Ammon's horn (tissue), 1 donor: ENCODE measurements at regions not wholly inside any gene's neighbourhood (a gene's known extent, or its start where the extent isn't known, plus 50 kb on each side); places are given as distances from the start of the nearest gene placed in this dataset.
"Not testable (repeated sequence)": the region's sequence is repeated elsewhere in the genome, so short reads cannot be mapped to it uniquely, and the experiment has no call there.

Experiments used
- DNase-seq: peaks from one replicate; pipeline ENCODE4 v3.0.0-alpha.2; 2016; ENCODE audit warnings: low spot score

DNA sequence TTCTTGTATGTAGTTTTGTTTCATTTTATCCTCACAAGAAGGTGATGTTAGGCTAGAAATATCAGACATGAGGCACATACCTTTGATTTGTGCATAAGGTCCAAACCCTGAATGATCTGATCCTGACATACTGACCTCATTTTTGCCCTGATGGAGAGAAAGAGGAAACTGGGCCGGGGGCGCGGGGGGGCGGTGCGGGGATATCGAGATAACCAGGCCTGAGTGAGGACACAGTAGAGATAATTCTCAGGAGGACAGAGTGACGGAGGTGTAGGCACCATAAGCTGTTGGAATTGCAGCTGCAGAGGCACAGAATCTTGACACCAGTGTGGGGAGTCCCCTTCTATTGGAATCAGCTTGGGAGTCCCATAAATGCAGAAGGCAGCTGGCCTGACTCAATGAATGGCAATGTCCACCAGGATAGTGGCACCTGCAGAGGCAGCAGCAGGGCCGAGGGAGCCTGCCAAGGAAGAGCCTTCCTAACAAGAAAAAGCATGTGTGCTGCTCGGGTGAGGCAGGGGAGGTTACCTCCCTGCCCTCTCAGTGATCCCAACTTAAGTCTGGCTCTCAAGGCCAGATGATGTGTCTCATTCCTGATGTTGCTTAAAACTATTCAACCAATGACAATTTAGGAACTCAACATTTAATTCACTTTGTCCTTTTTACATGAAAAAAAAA, 234.3 kb upstream of the MSX2 start:
- no peak for DNase-seq

DNA sequence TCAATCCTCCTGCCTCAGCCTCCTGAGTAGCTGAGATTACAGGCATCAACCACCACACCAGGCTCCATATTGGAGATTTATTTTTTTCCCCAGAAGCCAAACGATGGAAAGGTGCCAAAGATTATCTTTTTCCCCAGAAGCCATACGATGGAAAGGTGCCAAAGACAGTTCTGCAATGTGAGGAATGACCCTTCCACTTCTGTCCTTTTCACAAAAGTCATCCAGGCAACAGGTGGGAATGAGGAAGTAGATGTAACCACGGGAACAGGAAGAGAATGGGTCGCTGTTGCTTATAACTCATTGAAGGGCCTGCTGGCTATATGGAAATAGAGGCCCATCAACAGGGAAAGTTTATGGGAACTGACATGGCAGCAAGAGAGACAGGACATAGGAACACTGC, 233.7 kb upstream of the MSX2 start:
- DNase-seq: no peak

DNA sequence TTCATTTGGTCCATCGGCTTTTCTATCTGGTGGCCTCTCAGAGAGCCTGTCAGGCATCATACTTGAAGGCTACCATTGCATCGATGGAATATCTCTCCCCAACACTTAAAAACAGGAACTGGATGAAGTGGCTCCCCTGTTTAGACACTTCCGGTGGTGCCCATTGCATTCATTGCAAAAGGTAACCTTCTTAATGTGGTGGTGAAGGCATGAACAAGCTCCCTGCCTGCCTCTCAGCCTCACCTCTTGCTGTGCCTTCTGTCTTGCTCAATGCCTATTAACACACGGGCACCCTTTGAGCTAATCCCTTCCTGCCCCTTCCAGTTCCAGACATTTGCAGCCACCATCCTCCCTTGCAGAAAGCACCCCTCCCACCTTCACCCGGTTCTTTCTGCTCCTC, 233.1 kb upstream of the MSX2 start:
- no peak for DNase-seq

DNA sequence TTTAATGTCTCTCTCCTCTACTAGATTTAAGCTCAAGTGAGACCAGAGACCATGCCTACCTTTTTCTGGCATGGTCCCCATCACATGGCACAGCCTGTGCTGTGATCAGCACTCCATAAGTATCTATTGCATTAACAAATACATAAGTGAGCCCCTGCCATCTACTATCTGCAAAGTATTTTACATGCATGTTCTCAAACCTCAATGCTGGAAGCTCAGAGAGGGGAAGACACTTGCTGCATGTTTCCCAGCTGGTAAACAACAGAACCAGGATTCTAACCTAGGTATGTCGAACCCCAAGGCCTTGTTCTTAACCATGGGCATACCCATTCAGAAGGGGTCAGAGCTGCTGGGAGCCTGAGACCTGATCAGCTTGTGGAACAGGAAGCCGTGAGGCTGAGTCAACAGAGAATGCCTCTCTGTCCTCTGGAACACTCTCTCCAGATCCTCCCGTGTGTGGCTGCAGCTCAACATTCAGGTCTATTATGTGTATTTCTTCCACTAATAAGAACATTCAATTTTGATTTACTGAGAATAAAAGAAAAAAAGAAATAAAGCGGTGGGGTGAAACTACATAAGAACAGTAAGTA, 232.5 kb upstream of the MSX2 start:
- DNase-seq: no peak

DNA sequence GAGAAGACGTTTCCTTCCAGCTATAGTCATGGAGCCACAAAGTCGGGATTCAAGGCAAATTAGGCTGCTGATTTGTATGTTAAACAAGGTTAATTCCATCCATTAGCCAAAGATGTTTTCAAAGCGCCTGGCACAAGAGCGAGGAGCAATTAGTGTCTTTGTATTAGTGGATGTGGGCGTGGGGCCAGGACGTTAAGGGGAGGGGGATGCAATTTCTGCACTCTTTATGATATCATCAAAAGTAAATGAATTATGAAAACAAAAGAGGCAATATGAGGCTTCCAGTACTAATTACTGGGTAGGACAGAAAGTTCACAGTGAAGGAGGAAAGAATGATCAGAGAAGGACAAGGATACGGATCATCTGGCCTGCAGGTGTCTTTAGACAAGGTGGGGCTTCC, 230.9 kb upstream of the MSX2 start:
- DNase-seq: no peak

DNA sequence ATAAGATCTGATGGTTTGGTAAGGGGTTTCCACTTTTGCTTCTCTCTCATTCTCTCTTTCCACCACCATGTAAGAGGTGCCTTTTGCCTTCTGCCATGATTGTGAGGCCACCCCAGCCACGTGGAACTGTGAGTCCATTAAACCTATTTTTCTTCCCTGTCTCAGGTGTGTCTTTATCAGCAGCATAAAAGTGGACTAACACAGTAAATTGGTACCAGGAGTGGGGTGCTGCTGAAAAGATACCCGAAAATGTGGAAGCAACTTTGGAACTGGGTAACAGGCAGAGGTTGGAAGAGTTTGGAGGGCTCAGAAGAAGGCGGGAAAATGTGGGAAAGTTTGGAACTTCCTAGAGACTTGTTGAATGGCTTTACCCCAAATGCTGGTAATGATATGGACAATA, 226.4 kb upstream of the MSX2 start:
- not testable (repeated sequence) for DNase-seq

DNA sequence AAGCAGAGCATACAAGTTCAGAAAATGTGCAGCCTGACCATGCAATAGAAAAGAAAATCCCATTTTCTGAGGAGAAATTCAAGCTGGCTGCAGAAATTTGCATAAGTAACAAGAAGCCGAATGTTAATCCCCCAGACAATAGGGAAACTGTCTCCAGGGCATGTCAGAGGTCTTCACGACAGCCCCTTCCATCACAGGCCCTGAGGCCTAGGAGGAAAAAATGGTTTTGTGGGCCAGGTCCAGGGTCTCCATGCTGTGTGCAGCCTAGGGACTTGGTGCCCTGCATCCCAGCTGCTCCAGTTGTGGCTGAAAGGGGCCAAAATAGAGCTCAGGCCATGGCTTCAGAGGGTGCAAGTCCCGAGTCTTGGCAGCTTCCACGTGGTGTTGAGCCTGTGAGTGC, 225.8 kb upstream of the MSX2 start:
- DNase-seq: not testable (repeated sequence)

DNA sequence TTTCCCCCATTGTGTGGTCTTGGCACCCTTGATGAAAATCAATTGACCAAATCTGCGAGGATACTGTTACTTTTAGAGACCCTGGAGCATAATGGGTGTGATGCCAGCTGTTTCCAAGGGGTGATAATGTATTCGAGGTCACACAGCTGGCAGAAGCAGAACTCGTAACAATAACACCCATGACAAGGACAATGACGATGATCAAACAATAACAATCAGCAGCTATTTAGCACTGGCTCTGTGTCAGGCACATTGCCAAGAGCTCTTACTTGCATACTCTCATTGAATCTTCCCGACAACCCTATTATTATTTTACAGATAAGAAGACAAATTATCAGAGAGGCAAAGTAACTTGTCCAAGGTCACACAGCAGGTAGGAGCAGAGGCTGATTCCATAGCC, 223.7 kb upstream of the MSX2 start:
- peak; percentile 57 for DNase-seq

DNA sequence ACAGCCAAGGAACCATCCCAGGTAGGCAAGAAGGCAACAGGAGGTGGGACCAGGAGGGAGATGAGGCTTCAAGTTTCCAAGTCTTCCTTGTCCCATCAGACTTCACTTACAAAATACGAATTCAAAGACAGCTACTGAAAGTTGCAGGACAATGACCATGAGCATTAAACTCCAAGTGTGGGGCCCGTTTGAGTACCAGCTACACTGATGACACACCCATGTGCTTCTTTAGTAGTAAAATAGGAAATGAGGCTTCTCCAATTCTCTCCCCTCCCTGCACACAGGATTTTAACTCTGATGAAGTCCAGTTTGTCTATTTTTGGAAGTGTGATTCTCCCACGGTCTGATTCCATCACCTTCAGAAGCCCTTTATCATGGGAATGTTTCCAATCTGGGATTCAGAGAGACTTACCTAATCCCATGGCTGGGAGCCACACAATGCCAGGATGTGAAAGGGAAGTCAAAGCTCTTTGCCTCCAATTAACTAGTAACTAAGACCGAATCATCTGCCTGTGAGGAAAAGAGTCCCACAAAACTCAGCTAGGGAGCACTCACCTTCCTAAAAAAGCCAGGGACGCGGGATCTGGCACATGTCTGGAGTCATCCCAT, 222.8 kb upstream of the MSX2 start:
- no peak for DNase-seq

DNA sequence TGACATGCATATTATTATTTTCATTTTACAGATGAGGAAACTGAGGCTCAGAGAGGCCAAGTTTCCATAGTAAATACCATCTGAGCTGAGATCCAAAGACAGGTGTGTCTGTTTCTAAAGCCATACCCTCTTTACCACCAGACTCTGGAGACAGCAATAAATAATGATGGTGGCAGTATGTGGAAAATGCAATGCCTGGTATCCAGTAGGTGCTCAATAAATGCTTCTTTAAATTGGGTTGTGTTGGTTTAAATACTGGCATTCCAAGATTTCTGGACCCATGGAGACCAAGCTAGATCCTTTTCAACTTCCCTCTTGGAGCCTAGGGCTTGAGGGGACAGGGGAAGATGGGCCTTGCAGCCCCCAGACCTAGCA, 221.3 kb upstream of the MSX2 start:
- no peak for DNase-seq

DNA sequence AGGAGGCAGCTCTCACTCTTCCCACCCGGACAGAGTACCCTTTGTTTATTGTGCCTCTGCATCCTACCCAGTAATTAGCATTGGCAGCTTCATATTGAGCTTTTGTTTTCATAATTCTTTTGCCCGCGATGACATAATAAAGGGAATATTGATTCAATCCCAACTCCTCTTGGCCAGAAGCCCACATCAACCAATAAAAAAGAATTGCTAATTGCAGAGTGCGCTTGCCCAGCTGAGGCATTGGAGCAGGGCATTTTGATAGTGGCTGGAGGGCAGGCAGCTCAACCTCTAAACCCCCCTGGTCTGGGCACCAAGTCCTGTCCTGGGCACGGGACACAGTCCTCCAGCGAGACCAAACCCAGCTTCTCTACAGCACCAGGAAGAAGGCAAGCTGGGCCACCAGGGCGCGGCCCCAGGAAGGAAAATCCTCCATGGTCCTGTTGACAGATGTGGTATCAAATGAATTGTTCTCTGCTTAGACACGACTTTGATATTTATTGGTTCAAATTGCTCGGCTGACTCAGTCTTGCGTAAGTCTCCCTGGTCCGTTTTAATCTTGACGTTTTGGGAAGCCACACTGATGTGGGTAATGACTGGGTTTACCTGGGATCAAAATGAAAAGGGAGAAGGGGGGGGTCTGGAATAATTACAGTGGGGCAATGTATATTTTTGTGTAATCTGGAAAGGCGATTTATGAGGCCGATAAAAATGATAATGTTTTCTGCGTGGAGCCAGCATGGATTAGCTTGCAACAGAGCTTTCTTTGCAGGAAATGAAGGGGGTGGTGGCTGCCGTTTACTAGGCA, 220.7 kb upstream of the MSX2 start:
- peak; percentile 90 for DNase-seq

DNA sequence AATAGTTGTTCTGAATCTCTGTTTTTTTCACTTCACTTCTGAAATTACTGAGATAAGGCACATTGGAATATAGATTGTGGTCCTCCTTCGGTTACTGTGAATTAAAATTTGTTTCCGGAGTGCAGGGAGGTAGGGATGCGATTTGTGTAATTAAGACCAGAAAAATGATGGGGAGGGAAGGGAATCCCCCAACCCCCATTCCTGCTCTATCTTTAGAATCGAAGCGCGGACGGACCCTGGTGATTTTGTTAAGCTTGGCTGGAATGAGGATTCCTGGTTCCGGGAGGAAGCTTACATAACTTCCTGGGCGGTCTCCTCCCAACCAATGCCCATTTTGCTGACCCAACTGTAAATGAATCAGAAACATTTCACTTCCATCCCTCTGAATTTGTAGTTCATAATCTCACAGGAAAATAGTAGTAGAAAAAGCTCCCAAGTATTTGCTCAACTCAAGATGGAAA, 220.1 kb upstream of the MSX2 start:
- peak; percentile 55 for DNase-seq

DNA sequence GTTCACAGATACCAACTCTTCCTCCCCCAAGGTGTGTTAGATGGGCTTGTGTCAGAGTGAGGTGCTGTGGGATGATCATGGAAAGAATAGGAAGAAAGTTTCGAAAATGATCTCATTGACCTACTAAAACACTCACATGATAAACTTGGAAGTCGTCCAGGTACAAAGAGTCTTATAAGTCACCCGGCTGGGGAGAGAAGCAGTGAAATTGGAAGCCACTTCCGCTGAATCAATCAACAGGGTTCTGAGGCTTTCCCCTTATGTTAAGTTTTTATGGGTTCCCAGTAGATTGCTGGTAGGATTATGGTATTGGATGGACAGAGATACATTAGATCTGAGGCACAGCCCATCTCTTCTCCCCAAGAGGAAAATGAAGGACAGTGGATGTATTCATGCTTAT, 218.8 kb upstream of the MSX2 start:
- no peak for DNase-seq

DNA sequence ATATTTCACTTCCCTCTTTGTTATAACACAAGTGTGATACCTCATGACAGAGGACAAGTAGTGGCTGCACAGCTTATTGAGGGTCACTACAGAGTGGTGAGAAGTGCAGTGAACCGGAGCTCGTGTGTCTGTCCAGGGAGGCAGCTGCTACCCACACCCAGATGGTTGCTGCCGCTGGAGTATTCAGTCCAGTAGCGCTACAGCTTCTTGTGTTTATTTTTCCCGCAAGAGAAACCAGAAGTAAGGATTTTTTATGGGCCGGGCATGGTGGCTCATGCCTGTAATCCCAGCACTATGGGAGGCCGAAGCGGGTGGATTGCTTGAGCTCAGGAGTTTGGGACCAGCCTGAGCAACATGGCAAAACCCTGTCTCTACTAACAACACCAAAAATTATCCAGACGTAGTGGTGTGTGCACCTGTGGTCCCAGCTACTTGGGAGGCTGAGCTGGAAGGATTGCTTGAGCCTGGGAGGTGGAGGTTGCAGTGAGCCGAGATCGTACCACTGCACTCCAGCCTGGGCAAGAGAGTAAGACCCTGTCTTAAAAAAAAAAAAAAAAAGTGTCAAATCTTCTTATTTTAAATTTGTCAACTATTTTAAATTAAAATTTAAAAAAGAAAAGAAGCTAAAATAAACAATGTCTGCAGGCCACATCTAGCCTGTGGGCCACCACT, 213.5 kb upstream of the MSX2 start:
- not testable (repeated sequence) for DNase-seq

DNA sequence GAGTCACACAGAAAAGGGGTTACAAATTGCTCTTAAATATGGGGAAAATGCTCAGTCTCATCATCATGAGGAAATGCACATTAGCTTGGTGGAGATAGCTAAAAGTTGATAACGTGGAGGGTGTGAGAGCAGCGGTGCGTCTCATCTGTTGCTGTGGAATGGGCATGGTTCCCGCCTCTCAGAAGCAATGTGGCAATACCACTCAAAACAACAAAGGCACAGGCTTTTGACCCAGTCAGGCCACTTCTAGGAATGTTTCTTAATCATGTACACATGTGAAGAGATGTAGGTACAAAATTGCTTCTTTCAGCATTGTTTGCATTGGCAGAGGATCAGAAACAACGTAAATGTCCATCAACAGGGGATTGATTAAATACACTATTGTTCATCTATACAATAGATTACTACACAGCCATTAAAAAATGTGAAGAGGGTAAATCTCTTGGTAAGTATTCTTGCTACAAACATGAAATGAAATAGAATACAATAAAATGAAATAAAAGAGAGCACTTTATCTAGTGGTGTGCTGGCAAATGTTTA, 212.6 kb upstream of the MSX2 start:
- no peak for DNase-seq

DNA sequence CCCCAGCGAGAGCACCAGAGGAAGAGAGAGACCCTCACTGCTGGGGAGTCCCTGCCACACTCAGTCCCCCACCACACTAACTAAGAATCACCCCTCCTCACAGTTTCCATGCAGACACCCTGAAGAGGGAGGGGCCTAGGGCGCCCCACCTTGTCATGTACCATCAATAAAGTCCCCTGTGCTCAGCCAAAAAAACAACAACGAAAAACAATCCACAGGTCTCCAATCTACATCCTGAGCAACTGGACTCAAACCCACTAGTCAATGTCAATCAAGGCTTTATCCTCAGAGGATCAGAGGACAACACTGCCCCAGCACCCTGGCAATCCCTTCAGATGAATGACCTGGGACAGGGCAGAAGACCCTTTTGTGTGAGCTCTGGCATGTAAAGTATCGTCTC, 210.1 kb upstream of the MSX2 start:
- no peak for DNase-seq

DNA sequence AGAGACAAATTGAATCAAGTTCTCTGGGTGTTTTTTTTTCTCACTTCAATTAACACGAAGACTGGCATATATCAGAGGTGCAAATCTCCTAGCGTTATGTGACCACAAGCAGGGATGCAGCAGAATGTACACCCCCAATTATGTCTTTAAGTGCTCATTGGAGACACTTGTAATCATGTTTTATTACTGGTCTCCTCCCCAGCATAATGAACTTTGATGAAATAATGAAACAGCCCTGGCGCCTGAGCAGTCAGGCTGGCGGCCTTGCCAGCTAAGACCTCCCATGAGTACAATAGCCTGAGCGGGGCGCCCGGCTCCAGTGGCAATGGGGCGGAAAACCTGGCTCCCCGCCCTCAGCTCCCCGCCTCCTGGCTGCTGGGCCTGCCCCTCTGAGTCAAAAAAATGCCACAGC, 209.4 kb upstream of the MSX2 start:
- DNase-seq: peak; percentile 53

DNA sequence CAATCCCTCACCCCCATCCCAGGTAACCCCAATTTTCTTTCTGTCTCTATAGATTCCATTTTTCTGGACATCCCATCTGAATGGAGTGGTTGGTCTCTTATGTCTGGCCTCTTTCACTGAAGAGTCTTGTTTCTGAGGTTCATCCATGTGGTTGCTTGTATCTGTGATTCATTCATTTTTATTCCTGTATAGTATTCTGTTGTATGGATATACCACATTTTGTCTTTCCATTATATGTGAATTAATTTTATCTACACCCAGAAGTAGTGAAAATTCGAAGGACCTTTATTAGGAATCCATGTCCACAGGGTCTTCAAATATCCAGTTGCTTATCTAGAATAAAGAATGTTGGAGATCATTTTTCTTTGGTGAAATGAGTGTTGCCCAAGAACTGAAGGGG, 207.6 kb upstream of the MSX2 start:
- no peak for DNase-seq

DNA sequence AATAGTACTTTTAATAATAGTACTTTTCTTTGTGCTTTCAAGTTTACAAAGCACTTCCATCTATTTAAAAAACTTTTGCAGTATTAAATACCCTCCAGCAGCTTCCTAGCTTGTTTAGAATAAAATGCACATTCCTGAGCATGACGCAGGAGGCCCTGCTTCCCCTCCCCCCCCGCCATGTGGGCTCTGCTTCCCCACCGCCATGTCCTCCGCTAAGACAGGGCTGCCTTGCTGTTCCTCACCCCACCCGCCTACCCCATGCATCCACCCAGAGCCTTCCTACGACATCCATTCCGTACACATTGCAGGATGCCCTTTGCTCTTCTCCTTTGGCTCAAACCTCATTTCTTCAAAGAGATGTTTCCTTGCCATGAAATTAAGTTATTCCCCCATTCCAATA, 205.9 kb upstream of the MSX2 start:
- DNase-seq: no peak

DNA sequence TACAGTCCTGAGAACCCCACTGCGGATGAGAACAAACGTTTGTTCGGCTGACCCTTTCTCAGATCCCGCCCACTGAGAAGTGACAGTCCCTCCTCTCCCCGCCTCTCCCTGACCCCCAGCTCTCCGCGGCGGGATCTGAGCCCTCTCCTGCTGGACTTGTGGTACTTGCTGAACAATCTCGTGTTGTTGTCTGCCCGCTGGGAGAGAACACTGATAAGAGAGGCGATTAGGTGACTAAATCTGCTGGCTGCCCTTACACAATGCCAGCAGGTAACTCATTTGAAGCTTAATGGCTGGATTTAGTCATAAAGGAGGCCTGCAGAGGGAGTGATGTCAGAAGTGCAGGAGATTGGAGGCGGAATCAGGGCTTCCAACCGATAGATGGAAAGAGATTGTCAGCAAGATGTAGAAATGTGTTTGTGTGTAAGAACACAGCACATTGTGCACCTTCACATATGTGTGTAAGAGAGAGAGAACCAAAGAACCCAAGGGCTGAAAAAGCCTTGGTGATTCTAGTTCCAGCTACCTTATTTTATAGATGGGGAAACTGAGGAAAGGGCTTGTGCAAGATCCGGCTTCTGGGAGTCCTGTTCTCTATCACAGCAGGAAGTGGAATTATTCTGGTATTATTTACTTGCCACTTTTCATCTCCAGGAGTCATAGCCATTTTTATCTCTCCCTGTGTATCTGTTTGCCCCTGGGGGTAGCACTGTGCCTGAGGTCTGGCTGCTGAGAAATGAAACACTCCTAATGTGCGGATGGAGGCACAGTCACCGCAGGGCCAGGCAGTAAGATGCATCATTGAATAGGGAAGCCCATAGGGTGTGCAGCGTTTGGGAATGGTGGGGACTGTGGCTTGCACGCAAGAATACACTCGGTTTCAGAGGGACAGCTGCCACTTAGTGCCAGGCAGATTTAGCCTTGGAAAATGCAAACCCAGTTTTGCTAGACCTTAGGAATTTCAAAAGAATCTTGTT, 203.7 kb upstream of the MSX2 start:
- DNase-seq: peak; percentile 50

DNA sequence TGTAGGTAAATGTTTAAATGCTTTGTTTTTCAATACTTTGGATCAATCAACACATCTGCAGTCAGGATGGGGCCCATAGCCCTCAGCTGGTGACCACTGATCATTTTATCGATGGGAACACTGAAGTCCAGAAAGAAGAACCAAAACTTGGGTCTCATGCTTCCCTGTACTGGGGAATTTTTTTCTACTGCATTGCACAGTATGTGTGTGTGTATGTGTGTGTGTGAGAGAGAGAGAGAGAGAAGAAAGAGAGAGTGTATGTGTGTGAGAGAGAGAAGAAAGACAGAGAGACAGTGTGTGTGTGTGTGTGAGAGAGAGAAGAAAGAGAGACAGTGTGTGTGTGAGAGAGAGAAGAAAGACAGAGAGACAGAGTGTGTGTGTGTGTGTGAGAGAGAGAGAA, 202.9 kb upstream of the MSX2 start:
- no peak for DNase-seq
